K562 (cell line): ENCODE measurements at regions not wholly inside any gene's neighbourhood (a gene's known extent, or its start where the extent isn't known, plus 50 kb on each side); places are given as distances from the start of the nearest gene placed in this dataset.

ENCODE experiments used
- ATAC-seq: fragments of 200-7000 bp; cut with Tn5 transposase; 3 replicates; pipeline ENCODE4 v1.9.1; 2020; ENCODE audit warnings: moderate library complexity
- BruUV-seq: library from RNA; stranded (reverse); fragments of 400-500 nt; replicated peaks from 2 replicates; lab custom pipeline; 2021; lab: Mats Ljungman, UMichigan
- CTCF ChIA-PET: fragments of 300-600 bp; formaldehyde crosslinking; extraction: SDS; loops from one replicate; lab custom pipeline; 2021; ENCODE audit warnings: low intra/inter-chr PET ratio; lab: Yijun Ruan, JAX
- POLR2A ChIA-PET: fragments of 300-600, 350-650 bp; sonication (Branson Sonifier 250); formaldehyde crosslinking; extraction: SDS; loops from one replicate; lab custom pipeline; 2021; ENCODE audit warnings: antibody characterized with exemption, inconsistent platforms; lab: Yijun Ruan, JAX
- DNase-seq, 4 experiments: peaks; one replicate each; pipeline versions ENCODE4 v3.0.0 to v3.0.0-alpha.2; 2011 to 2018; ENCODE audit warnings: low spot score in 3 of 4, mixed read lengths in 3 of 4; ENCODE audit errors: extremely low read depth in 1 of 4
- FAIRE-seq: peaks from 2 replicates; lab custom pipeline; 2011; peaks lifted over from hg19 to GRCh38; lab: Jason Lieb, UNC
- H2AFZ ChIP-seq: 2 replicates; pipeline ENCODE4 v1.6.0; 2011; ENCODE audit warnings: low read depth, low read length, control low read depth, inconsistent platforms
- H3K27ac ChIP-seq: fragments of 200-600 bp; 3 replicates; pipeline ENCODE4 v1.8.0; 2011; ENCODE audit warnings: low read depth, mild to moderate bottlenecking, control low read depth, inconsistent platforms, low read length, moderate library complexity, mixed read lengths; ENCODE audit errors: extremely low read depth
- H3K27me3 ChIP-seq, 2 experiments: fragments of 300-600 bp in 1 of 2; 2 replicates in 1 of 2; 3 replicates in 1 of 2; pipeline versions ENCODE4 v1.6.0 to v1.8.0; 2011; ENCODE audit warnings: inconsistent platforms in 2 of 2, low read length in 2 of 2, mild to moderate bottlenecking in 1 of 2, mixed read lengths in 1 of 2, moderate library complexity in 1 of 2; ENCODE audit not compliant: control insufficient read depth in 2 of 2, insufficient read depth in 2 of 2
- H3K36me3 ChIP-seq: fragments of 300-600 bp; 3 replicates; pipeline ENCODE4 v1.8.0; 2011; ENCODE audit warnings: mild to moderate bottlenecking, low read length, inconsistent platforms; ENCODE audit not compliant: control insufficient read depth, insufficient read depth
- H3K4me1 ChIP-seq, 2 experiments: fragments of 200-600 bp in 1 of 2; replicated peaks in 1 of 2; 2 replicates in 1 of 2; 3 replicates in 1 of 2; pipeline versions ENCODE4 v1.5.1 to v1.8.0; 2011; ENCODE audit warnings: inconsistent platforms in 2 of 2, low read length in 2 of 2, mild to moderate bottlenecking in 1 of 2, mixed read lengths in 1 of 2, moderate library complexity in 1 of 2; ENCODE audit not compliant: control insufficient read depth in 2 of 2, insufficient read depth in 2 of 2
- H3K4me2 ChIP-seq: 2 replicates; pipeline ENCODE4 v1.6.1; 2011; ENCODE audit warnings: low read length, control low read depth, inconsistent platforms, mixed read lengths; ENCODE audit not compliant: insufficient read depth
- H3K4me3 ChIP-seq: fragments of 200-600 bp; sonication (generic), shearing (Covaris generic); 2 replicates; pipeline ENCODE4 v1.5.1; 2016; ENCODE audit warnings: control low read depth, inconsistent platforms
- H3K79me2 ChIP-seq: fragments of 200-600 bp; 3 replicates; pipeline ENCODE4 v1.8.0; 2011; ENCODE audit warnings: low read length, inconsistent platforms; ENCODE audit not compliant: control insufficient read depth, insufficient read depth
- H3K9ac ChIP-seq, 2 experiments: 2 replicates each; pipeline versions ENCODE4 v1.6.0 to v1.6.1; 2011; ENCODE audit warnings: low read depth in 2 of 2, low read length in 2 of 2, control low read depth in 1 of 2, inconsistent platforms in 1 of 2, mild to moderate bottlenecking in 1 of 2, mixed read lengths in 1 of 2; ENCODE audit not compliant: insufficient read depth in 1 of 2
- H3K9me1 ChIP-seq: one replicate; pipeline ENCODE4 v1.6.0; 2011; ENCODE audit warnings: inconsistent platforms, mild to moderate bottlenecking, low read length, moderate library complexity; ENCODE audit not compliant: control insufficient read depth, insufficient read depth
- H3K9me3 ChIP-seq: replicated peaks from 2 replicates; pipeline ENCODE4 v1.5.1; 2011; ENCODE audit warnings: low read depth, low read length, inconsistent platforms; ENCODE audit not compliant: control insufficient read depth, insufficient read depth
- H4K20me1 ChIP-seq: replicated peaks from 2 replicates; pipeline ENCODE4 v1.6.1; 2011; ENCODE audit warnings: low read length, inconsistent platforms, mixed read lengths; ENCODE audit not compliant: control insufficient read depth, insufficient read depth
- ERF ChIP-seq: fragments of 450-650 bp; formaldehyde crosslinking; IDR thresholded peaks from 2 replicates; pipeline ENCODE4 v1.4.0; 2020; ENCODE audit warnings: mild to moderate bottlenecking, mixed read lengths
- ESRRB ChIP-seq: fragments of 250-450 bp; sonication (Bioruptor Pico); IDR thresholded peaks from 2 replicates; pipeline ENCODE4 v1.5.0; 2020; ENCODE audit warnings: mild to moderate bottlenecking, moderate library complexity, borderline replicate concordance
- FOXK2 ChIP-seq, 2 experiments: fragments of 450-650 bp; IDR thresholded peaks in 1 of 2; conservative IDR thresholded peaks in 1 of 2; 2 replicates each; pipeline ENCODE4 v1.6.1; 2016; ENCODE audit warnings: low read depth in 2 of 2, mild to moderate bottlenecking in 1 of 2
- GABPB2 ChIP-seq: fragments of 250-450 bp; sonication (Bioruptor Pico); conservative IDR thresholded peaks from 2 replicates; pipeline ENCODE4 v1.5.1; 2021; ENCODE audit warnings: mild to moderate bottlenecking
- GATAD2A ChIP-seq: fragments of 450-650 bp; IDR thresholded peaks from 2 replicates; pipeline ENCODE4 v1.6.1; 2017
- NRF1 ChIP-seq, 2 experiments: fragments of 450-650 bp; IDR thresholded peaks in 1 of 2; conservative IDR thresholded peaks in 1 of 2; 2 replicates each; pipeline ENCODE4 v1.6.1; 2014; ENCODE audit warnings: mild to moderate bottlenecking in 2 of 2
- PURB ChIP-seq: sonication (generic); formaldehyde crosslinking; IDR thresholded peaks from 2 replicates; pipeline ENCODE4 v1.9.0; 2021; ENCODE audit warnings: low read depth, mild to moderate bottlenecking, missing genetic modification reagents
- TSHZ1 ChIP-seq: fragments of 250-450 bp; sonication (Bioruptor Pico); IDR thresholded peaks from 2 replicates; pipeline ENCODE4 v1.4.0; 2020; ENCODE audit warnings: mild to moderate bottlenecking, moderate library complexity
- ZNF239 ChIP-seq: fragments of 250-450 bp; sonication (Bioruptor Pico); IDR thresholded peaks from 2 replicates; pipeline ENCODE4 v1.4.0; 2020; ENCODE audit warnings: mild to moderate bottlenecking
- ZNF512 ChIP-seq: IDR thresholded peaks from 2 replicates; pipeline ENCODE4 v1.6.1; 2016; ENCODE audit warnings: missing genetic modification characterization, missing compliant biosample characterization
- ZNF707 ChIP-seq: fragments of 250-450 bp; sonication (Bioruptor Pico); conservative IDR thresholded peaks from 2 replicates; pipeline ENCODE4 v1.8.0; 2022; ENCODE audit warnings: inconsistent platforms, mild to moderate bottlenecking, moderate library complexity
- WGBS: fragments of 100-300 bp; shearing (Covaris generic); methylation state at CpG from one replicate; pipeline ENCODE4 v1.1.6; 2016; ENCODE audit warnings: low coverage, mixed read lengths; ENCODE audit not compliant: insufficient coverage; ENCODE audit errors: missing lambda C conversion rate; 5-methylcytosine and 5-hydroxymethylcytosine counted together
- in situ Hi-C: fragments of 300-500 bp; cut with MboI; formaldehyde crosslinking; loops from 4 replicates; pipeline ENCODE4 v1.15.0; 2018; ENCODE audit warnings: inconsistent platforms, mixed read lengths
- intact Hi-C: fragments of 100-400 bp; cut with micrococcal nuclease; formaldehyde crosslinking; loops from 2 replicates; pipeline ENCODE4 v1.14.2; 2022

GRCh38 chr10:131554821-131555220 is 243.3 kb upstream of the TCERG1L start:
- H3K27me3 ChIP-seq: peaks cover 0 to 11% of the 10 kb centered on the region in 2 experiments; a peak in 2 of 5 replicates
- no peak for DNase-seq
- no peaks in the 10 kb centered on the region for H3K9me3 ChIP-seq
- H3K79me2 ChIP-seq: no peaks in the 10 kb centered on the region
- H3K4me2 ChIP-seq: no peak overlapping the region
- TF ChIP-seq ZNF239 (CRISPR knock-in tag) (no peak), GABPB2 (no peak), GATAD2A (no peak), ERF (no peak)
- FAIRE-seq: no peak
- no peak overlapping the region for H2AFZ ChIP-seq
- no peaks in the 10 kb centered on the region for H4K20me1 ChIP-seq
- H3K9ac ChIP-seq: no peak overlapping the region
- ChIA-PET CTCF (no interaction called here), POLR2A (no interaction called here)
- H3K27ac ChIP-seq: no peak overlapping the region
- WGBS: 0% methylated on average over 7 of the region's 11 CpGs
- intact Hi-C loops (no loop called here), in situ Hi-C loops (no loop called here)
- no peak for ATAC-seq
- H3K36me3 ChIP-seq: no peaks in the 10 kb centered on the region
- H3K4me3 ChIP-seq: no peak overlapping the region
- no peaks in the 10 kb centered on the region for H3K4me1 ChIP-seq
- no peaks in the 10 kb centered on the region for H3K9me1 ChIP-seq
- BruUV-seq: no TSS peak

- Histone ChIP-seq H3K9ac (no peak overlapping the region), H3K36me3 (no peaks in the 10 kb centered on the region), H3K4me1 (no peaks in the 10 kb centered on the region), H2AFZ (no peak overlapping the region), H3K4me3 (no peak overlapping the region), H3K9me3 (no peaks in the 10 kb centered on the region), H3K79me2 (no peaks in the 10 kb centered on the region), H4K20me1 (no peaks in the 10 kb centered on the region), H3K27me3 (peaks cover 0 to 15% of the 10 kb centered on the region in 2 experiments; a peak in 2 of 5 replicates), H3K27ac (no peak overlapping the region), H3K4me2 (no peak overlapping the region), H3K9me1 (no peaks in the 10 kb centered on the region)
- FAIRE-seq (no peak), ATAC-seq (no peak), DNase-seq (no peak)
- ChIA-PET CTCF (no interaction called here), POLR2A (interaction anchor here (0.6 kb wide), 1 partner anchor 59 kb away, joined by 4 read pairs; no protein-coding TSS in a partner anchor)
- intact Hi-C loops: no loop called here
- in situ Hi-C loops: no loop called here
- 0% methylated on average over 6 of the region's 7 CpGs for WGBS
- BruUV-seq: no TSS peak
- TF ChIP-seq NRF1 (conservative IDR thresholded peaks at IDR 0.05 in 1 of 2, IDR thresholded peaks at IDR 0.05 in 1 of 2) (no peak), ZNF707 (CRISPR knock-in tag) (no peak), TSHZ1 (CRISPR knock-in tag) (no peak), FOXK2 (conservative IDR thresholded peaks at IDR 0.05 in 1 of 2, IDR thresholded peaks at IDR 0.05 in 1 of 2; ENCODE audit: low read depth in 2 of 2) (no peak), PURB (no peak), ESRRB (CRISPR knock-in tag) (no peak), ZNF512 (tag) (no peak)
These were observed 243.9 kb upstream of the TCERG1L start for GRCh38 chr10:131555406-131555805.
